PC-9 (cell line): ENCODE measurements at regions not wholly inside any gene's neighbourhood (a gene's known extent, or its start where the extent isn't known, plus 50 kb on each side); places are given as distances from the start of the nearest gene placed in this dataset.

Experiments used
- CTCF ChIP-seq: fragments of 200-600 bp; sonication (generic); conservative IDR thresholded peaks from 2 replicates; pipeline ENCODE4 v1.6.1; 2017; ENCODE audit warnings: mixed run types, antibody characterized with exemption, mild to moderate bottlenecking, moderate library complexity
- EZH2 ChIP-seq: fragments of 200-600 bp; sonication (generic); IDR thresholded peaks from 2 replicates; pipeline ENCODE4 v1.8.0; 2017; ENCODE audit warnings: antibody characterized with exemption, low read depth

DNA sequence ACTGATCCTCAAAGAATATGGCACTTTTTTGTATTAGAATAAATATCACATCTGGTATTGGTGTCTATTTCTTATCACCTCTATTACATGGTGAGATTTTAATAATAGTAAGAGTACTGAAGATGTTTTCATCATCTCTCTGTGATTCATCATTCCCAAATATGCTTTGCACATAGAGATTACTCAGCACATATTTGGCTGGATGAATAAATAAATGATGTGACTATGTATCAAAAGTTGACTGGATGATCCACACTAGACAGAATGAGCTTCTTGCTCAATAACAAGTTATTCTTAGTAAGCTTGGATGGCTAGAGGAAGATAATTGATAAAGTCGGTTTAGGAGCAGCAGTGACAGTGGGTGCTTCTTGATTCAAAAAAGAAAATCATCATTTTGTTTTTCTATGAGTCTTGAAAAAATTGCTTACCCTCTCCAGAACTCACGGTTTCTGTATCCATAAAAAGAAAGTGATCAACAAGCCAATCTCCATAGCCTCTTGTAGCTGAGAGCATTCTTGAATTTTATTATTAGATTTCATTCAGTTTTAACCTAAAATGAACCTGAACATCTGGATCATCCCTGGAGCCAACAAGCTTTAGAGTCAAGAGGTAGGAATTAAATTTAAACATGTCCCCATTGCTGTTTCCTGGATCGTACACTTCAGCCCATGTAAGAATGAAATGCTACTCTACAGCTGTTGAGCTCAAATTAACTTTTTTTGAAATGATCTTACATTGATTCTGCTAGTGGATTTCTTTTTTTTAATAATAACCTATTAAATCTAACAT is 104.8 kb upstream of the OSTN start:
- TF ChIP-seq CTCF: no peak
- no peak for TF ChIP-seq EZH2
